K562 (cell line): ENCODE measurements at regions not wholly inside any gene's neighbourhood (a gene's known extent, or its start where the extent isn't known, plus 50 kb on each side); places are given as distances from the start of the nearest gene placed in this dataset.
A peak's percentile ranks its signal among the peaks of the same experiment; 100 is the strongest.

Experiments used
- GABPA ChIP-seq: fragments of 200-800 bp; sonication (Bioruptor generic); conservative IDR thresholded peaks from 2 replicates; pipeline ENCODE4 v1.6.1; 2016; ENCODE audit warnings: low read depth, missing genetic modification characterization, missing compliant biosample characterization
- KLF10 ChIP-seq: fragments of 250-450 bp; sonication (Bioruptor Pico); IDR thresholded peaks from 2 replicates; pipeline ENCODE4 v1.6.1; 2021; ENCODE audit warnings: matching md5 sums
- MTF1 ChIP-seq: fragments of 250-450 bp; sonication (Bioruptor Pico); IDR thresholded peaks from 2 replicates; pipeline ENCODE4 v1.9.0; 2021; ENCODE audit warnings: moderate library complexity, mild to moderate bottlenecking, inconsistent platforms, borderline replicate concordance
- POLR2H ChIP-seq: IDR thresholded peaks from 2 replicates; pipeline ENCODE4 v1.6.1; 2016; ENCODE audit warnings: missing genetic modification characterization, low read depth, mild to moderate bottlenecking, control low read depth, missing compliant biosample characterization, moderate library complexity
- THRA ChIP-seq: fragments of 450-650 bp; IDR thresholded peaks from 2 replicates; pipeline ENCODE4 v1.6.1; 2017; ENCODE audit warnings: mild to moderate bottlenecking, moderate library complexity
- ZBTB17 ChIP-seq: fragments of 450-650 bp; formaldehyde crosslinking; IDR thresholded peaks from 2 replicates; pipeline ENCODE4 v1.4.0; 2020; ENCODE audit warnings: mild to moderate bottlenecking
- ZKSCAN3 ChIP-seq: fragments of 250-450 bp; sonication (Bioruptor Pico); IDR thresholded peaks from 2 replicates; pipeline ENCODE4 v1.4.0; 2020
- ZNF507 ChIP-seq: conservative IDR thresholded peaks from 2 replicates; pipeline ENCODE4 v1.6.1; 2017; ENCODE audit warnings: missing genetic modification characterization, missing compliant biosample characterization
- TF ChIP-seq, protein P1 (sequence below), 2 experiments: fragments of 150-350 bp in 1 of 2; IDR thresholded peaks; 2 replicates each; pipeline ENCODE4 v1.6.1; 2012 to 2016; ENCODE audit warnings: low read depth in 2 of 2, low read length in 2 of 2, mild to moderate bottlenecking in 1 of 2, moderate library complexity in 1 of 2
- TF ChIP-seq, protein P2 (sequence below): IDR thresholded peaks from 3 replicates; pipeline ENCODE4 v1.6.1; 2011; ENCODE audit warnings: borderline replicate concordance, mild to moderate bottlenecking; ENCODE audit not compliant: insufficient read length, insufficient read depth
- TF ChIP-seq, protein P3 (sequence below), 2 experiments: fragments of 450-650 bp; conservative IDR thresholded peaks; 2 replicates each; pipeline ENCODE4 v1.6.1; 2017; ENCODE audit warnings: mild to moderate bottlenecking in 2 of 2, moderate library complexity in 2 of 2
- TF ChIP-seq, protein P4 (sequence below), 2 experiments: fragments of 450-650 bp; formaldehyde crosslinking in 1 of 2; IDR thresholded peaks; 2 replicates each; pipeline versions ENCODE4 v1.4.0 to v1.6.1; 2014 to 2020; ENCODE audit warnings: mild to moderate bottlenecking in 2 of 2, borderline replicate concordance in 1 of 2, low read depth in 1 of 2

GRCh38 chr3:10762116-10762515 is 53.9 kb upstream of the SLC6A11 start (continued):
- TF ChIP-seq, protein P1, sequence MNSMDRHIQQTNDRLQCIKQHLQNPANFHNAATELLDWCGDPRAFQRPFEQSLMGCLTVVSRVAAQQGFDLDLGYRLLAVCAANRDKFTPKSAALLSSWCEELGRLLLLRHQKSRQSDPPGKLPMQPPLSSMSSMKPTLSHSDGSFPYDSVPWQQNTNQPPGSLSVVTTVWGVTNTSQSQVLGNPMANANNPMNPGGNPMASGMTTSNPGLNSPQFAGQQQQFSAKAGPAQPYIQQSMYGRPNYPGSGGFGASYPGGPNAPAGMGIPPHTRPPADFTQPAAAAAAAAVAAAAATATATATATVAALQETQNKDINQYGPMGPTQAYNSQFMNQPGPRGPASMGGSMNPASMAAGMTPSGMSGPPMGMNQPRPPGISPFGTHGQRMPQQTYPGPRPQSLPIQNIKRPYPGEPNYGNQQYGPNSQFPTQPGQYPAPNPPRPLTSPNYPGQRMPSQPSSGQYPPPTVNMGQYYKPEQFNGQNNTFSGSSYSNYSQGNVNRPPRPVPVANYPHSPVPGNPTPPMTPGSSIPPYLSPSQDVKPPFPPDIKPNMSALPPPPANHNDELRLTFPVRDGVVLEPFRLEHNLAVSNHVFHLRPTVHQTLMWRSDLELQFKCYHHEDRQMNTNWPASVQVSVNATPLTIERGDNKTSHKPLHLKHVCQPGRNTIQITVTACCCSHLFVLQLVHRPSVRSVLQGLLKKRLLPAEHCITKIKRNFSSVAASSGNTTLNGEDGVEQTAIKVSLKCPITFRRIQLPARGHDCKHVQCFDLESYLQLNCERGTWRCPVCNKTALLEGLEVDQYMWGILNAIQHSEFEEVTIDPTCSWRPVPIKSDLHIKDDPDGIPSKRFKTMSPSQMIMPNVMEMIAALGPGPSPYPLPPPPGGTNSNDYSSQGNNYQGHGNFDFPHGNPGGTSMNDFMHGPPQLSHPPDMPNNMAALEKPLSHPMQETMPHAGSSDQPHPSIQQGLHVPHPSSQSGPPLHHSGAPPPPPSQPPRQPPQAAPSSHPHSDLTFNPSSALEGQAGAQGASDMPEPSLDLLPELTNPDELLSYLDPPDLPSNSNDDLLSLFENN (IDR thresholded peaks at IDR 0.05; ENCODE audit: low read depth in 2 of 2, low read length in 2 of 2), result peak in 1 of 2 experiments; percentile 65; a peak in 1 of 4 replicates
- TF ChIP-seq THRA, result no peak
- TF ChIP-seq MTF1 (CRISPR knock-in tag), result no peak
- no peak for TF ChIP-seq POLR2H (tag)
- TF ChIP-seq GABPA (tag), result no peak
- no peak for TF ChIP-seq KLF10 (CRISPR knock-in tag)
- no peak for TF ChIP-seq ZNF507 (tag)
- TF ChIP-seq, protein P2, sequence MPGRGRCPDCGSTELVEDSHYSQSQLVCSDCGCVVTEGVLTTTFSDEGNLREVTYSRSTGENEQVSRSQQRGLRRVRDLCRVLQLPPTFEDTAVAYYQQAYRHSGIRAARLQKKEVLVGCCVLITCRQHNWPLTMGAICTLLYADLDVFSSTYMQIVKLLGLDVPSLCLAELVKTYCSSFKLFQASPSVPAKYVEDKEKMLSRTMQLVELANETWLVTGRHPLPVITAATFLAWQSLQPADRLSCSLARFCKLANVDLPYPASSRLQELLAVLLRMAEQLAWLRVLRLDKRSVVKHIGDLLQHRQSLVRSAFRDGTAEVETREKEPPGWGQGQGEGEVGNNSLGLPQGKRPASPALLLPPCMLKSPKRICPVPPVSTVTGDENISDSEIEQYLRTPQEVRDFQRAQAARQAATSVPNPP, result no peak
- TF ChIP-seq, protein P3, sequence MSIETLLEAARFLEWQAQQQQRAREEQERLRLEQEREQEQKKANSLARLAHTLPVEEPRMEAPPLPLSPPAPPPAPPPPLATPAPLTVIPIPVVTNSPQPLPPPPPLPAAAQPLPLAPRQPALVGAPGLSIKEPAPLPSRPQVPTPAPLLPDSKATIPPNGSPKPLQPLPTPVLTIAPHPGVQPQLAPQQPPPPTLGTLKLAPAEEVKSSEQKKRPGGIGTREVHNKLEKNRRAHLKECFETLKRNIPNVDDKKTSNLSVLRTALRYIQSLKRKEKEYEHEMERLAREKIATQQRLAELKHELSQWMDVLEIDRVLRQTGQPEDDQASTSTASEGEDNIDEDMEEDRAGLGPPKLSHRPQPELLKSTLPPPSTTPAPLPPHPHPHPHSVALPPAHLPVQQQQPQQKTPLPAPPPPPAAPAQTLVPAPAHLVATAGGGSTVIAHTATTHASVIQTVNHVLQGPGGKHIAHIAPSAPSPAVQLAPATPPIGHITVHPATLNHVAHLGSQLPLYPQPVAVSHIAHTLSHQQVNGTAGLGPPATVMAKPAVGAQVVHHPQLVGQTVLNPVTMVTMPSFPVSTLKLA (conservative IDR thresholded peaks at IDR 0.05), result no peak
- TF ChIP-seq ZKSCAN3 (CRISPR knock-in tag), result no peak
- peak; percentile 91 for TF ChIP-seq ZBTB17 (CRISPR knock-in tag)
- TF ChIP-seq, protein P4, sequence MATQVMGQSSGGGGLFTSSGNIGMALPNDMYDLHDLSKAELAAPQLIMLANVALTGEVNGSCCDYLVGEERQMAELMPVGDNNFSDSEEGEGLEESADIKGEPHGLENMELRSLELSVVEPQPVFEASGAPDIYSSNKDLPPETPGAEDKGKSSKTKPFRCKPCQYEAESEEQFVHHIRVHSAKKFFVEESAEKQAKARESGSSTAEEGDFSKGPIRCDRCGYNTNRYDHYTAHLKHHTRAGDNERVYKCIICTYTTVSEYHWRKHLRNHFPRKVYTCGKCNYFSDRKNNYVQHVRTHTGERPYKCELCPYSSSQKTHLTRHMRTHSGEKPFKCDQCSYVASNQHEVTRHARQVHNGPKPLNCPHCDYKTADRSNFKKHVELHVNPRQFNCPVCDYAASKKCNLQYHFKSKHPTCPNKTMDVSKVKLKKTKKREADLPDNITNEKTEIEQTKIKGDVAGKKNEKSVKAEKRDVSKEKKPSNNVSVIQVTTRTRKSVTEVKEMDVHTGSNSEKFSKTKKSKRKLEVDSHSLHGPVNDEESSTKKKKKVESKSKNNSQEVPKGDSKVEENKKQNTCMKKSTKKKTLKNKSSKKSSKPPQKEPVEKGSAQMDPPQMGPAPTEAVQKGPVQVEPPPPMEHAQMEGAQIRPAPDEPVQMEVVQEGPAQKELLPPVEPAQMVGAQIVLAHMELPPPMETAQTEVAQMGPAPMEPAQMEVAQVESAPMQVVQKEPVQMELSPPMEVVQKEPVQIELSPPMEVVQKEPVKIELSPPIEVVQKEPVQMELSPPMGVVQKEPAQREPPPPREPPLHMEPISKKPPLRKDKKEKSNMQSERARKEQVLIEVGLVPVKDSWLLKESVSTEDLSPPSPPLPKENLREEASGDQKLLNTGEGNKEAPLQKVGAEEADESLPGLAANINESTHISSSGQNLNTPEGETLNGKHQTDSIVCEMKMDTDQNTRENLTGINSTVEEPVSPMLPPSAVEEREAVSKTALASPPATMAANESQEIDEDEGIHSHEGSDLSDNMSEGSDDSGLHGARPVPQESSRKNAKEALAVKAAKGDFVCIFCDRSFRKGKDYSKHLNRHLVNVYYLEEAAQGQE (IDR thresholded peaks at IDR 0.05; ENCODE audit: borderline replicate concordance), result peak; percentile 13; the same call in 1 of the 2 replicates
- TF ChIP-seq, protein P4 (CRISPR knock-in tag; IDR thresholded peaks at IDR 0.05; ENCODE audit: low read depth), result no peak
- TF ChIP-seq, all 486 proteins: peak for 4
